GM18498 (cell line): ENCODE measurements at regions not wholly inside any gene's neighbourhood (a gene's known extent, or its start where the extent isn't known, plus 50 kb on each side); places are given as distances from the start of the nearest gene placed in this dataset.
A peak's percentile ranks its signal among the peaks of the same experiment; 100 is the strongest.

Source experiments
- ATAC-seq: cut with Tn5 transposase; IDR thresholded peaks from one replicate; pipeline ENCODE4 v1.9.1; 2021; ENCODE audit warnings: mild to moderate bottlenecking, moderate library complexity; ENCODE audit not compliant: unreplicated experiment

DNA sequence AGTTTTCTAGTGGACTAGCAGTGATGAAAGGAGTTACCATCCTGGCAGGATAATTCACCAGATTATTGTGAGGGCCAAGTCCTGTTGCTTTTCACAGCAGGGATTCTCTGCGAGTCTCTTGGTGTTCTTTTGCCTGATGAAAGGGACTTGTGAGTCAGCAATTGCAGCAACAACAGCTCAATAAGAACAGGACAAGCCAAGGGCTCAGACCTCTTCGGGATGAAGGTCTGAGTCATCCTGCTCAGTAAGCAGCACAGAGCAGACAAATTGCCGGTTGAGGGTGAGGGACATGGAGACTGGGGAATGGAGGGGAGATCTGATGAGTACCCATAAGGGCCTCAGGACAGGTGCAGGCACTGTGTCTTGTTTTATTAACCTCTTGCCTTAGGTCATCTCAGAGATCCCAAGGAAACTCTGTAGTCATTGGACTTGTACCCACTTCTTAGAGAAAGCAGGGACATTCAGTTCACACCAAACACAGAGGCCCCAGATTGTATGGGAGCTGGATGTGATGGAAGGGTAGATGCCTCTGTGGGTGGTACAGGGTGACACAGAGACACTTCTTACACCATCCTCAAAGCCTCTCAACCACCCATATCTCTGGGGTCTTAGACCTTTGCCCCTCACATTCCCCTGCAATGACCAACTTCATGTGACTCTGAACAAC, 173.8 kb upstream of the TLE3 start:
- ATAC-seq = no peak

DNA sequence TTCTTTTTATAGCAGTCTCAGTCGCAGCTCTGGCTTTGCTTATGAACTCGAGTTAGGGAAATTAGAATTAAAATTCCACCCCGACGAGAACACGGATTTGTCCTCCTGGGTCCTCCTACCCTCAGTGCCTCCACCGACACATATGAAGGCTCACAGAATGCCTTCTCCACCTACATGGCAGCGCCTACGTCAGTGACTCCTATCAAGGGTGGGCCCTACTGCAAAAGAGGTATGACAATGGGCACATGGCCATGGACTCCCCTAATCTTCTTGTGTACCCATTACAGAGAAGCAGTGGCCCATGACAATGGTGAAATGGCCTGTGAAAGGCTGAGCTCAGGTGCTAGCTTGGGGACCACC, 173.0 kb upstream of the TLE3 start:
- no peak for ATAC-seq

DNA sequence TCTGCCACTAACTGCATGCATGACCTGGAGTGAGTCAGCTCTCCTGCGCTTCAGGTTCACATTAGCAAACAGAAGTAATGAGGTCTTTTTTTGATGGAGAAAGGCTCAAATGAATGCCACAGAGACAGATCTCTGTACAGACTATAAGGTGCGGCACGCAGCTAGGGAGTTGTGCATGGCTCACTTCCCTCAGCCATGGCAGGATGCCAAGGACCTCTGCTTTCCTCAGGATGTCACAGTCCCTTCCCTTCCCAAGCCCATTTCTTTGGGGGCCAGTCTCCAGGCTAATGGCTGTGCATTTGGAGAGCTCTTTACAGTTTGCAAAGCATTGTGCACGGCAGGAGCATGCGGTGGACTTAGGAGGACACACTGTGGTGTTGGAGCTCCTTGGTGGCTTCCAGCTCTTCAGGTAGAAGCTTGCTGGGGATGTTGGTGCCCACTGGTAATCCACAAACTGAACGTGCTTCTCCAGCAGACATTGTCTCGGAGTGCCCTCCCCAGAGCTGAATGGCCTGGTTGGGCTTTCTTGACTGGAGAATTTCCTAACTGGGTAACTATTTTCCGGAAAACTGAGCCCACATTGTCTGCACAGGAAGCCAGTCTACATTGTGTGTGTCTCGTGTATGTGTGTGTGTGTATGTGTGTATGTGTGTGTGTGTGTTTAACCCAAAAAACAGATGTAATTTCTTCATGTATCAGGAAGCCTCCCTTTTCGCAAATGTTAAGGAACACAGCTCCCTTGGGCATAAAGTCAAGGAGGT, 172.5 kb upstream of the TLE3 start:
- ATAC-seq = no peak

DNA sequence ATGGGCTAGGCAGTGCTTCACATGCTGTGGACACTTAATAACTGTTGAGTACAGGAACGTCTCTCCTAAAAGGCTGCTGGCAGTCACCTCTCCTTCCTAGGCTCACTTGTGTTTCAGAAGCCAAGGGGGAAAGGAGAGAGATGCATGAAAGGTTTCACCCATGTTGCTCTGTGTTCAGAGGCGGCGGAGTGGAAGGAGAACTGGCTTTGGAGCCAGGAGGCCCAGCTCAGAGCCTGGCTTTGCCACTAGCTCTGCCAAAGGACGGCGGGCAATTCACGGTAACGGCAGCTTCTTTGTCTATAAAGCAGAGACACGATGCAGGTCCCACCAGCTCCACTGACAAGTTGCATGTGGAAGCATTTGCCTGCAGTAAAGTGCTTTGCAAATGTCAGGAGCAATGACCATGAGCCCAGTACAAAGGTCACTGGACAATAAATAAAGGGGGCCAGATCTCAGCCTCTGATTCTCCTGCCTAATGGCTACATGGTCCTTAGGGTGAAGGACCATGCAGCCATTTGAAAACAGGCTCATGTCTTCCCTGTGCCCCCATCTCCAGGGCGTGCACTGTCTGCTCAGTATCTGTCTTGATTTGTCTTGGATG, 171.7 kb upstream of the TLE3 start:
- ATAC-seq = no peak

DNA sequence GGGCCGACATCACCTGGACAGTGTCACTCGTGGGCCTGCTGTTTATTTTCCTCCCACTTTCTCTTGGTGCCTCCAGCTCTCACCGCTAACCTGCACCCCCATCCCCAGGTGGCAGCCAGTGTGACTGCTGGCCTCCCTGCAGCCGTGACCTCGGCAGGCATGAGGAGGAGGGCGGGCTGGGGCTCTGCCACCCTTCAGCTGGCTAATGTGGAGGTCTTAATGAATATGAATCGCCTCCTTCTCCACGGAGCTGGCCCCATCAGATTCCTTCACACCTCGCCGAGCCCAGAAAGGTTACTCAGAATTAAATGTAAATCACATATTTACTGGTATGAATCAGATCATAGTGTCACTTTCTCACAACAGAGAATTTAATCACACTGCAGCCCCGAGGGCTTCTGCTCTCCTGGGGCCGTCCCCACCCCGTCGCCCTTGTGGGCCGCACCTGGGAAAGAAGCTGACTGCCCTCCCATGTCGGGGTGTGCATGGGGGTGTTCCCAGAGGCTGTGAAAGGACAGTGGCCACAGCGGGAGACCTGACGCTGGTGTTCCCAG, 171.1 kb upstream of the TLE3 start:
- ATAC-seq = no peak

DNA sequence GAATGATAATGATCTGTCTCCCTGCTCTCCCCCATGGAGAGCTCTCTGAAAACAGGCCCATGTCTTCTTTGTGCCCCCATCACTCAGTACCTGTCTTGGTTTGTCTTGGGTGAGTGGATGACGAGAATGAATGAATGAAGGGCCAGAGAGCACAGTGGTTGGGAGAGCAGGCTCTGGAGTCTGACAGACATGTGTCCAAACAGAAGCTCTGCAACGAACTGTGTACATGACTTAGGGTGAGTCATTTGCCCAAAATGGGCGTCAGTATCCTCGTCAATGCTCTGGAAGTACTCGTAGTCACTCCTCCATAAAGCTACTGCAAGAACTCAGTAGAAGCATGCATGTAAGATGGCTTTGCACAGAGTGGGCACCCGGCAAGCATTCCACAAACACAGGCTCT, 170.2 kb upstream of the TLE3 start:
- ATAC-seq = no peak

DNA sequence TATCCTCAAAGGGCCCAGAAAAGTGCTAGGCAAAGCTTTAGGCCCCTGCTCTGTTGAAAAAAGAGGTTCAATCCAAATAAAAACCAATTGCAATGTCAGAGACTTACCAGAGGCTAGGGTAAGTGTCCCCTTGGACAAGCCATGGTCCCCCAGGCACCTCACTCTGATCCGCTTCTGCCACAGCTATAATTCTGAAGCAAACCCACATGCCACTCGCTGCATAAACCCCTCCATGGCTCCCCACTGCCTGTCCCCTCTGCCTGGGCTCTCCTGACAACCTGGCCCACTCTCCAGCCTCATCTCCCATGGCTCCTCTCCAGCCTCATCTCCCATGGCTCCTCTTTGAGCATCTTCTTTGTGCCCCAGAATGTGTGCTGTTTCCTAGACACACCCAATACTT, 169.6 kb upstream of the TLE3 start:
- ATAC-seq = no peak

DNA sequence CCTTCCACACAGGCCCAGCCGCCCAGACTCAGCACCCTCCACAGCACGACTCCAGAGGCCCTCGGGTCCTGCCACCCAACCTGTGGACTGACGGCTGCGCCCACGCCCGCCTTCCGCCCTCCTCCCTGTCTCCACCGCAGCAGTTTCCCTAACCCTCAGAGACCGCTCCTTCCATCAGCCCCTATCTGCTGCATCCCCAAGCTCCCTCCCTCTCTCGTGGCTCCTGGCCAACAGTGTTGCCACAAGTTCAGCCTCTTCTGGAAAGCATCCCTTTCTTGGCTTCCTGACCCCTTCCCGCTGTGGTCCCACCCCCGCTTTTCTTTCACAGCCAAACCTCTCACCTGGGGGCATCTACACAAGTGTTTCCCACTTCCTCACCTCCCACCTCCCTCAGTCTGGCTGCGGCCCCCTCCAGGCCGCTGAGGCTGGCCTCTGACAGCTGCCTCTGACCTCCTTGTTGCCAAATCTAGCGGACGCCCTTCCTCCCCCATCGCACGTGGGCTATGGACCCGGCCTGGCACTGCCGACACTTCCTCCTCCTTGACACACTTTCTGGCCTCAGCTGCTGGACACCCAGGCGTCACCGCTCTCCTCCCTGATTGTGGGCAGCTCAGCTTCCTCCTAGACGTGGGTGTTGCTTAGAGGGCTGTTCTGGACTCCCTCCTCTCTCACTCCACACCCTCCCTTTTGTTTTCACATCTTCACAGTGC, 168.8 kb upstream of the TLE3 start:
- no peak for ATAC-seq

DNA sequence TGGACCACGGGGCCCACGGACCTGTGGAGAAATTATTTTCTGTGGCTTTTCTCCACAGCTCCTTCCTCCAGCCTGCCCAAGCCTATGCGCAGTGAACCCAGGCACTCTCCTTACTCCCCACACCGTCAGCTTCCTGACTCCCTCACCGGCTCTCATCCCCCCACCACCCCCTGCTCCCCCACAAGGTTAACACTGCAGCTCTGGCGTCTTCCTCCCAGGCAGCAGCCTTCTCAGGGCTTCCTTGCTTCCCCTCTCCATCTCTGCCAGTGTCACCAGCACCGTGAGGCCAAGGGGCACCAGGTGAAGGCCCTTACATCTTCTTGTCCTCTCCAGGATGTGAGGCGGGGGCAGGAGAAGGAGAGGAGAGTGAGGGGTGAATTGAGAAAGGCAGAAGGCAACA, 168.3 kb upstream of the TLE3 start:
- ATAC-seq = no peak

DNA sequence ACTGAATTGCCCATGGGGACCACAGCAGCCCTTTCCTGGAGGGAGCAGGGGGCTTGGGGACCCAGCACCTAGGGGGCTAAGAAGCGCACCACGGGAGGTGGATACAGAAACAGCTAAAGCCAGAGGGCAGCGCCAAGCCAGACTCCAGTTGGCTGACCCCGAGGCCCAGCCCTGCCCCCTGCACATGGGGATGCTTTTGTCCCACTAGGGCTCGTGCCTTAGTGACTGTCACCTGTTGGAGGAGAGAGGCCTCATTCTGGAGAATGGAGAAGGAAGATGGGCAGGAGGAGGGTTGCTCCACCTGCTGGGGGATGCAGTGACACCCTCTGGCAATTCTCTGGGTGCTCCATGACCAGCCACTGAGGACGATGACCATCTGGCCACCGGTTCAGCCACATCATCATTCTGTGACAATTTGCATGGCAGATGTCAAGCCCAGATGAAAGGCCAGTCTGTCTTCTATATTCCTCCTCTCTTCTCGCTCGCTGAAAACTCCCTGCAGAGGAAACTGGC, 167.8 kb upstream of the TLE3 start:
- no peak for ATAC-seq

DNA sequence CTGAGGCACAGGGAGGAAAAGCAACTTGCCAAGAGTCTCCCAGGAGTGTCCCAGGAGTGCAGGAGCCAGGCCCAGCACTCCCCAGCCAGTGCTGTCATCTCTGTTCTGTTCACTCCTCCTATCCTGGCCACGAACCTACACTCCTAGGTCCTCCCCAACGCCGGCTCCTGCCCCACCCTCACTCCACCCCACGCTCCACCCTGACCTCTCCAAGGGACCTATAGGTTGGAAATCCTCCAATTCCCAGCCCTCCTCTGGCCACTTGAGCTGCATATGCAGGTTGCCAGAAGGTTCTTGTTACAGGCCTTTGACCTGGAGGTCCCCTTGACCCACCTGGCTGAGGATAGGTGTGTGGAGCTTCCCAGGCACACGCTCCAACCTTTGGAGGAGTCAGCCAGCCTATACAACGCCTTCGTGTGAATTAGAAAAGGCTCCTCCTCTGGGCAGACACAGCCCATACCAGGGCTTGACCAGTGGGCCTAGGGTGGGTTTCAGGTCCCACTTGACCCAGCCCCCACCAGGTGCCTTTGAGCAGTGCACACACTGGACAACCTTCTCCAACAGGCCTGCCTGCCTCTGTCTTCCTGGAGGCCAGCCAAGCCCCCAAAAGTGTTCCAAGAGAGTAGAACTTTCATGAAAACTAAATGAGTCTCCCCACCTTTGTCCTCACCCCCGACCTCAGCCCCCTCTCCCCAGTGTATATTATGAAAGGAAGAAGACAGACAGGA, 167.2 kb upstream of the TLE3 start:
- ATAC-seq = no peak

DNA sequence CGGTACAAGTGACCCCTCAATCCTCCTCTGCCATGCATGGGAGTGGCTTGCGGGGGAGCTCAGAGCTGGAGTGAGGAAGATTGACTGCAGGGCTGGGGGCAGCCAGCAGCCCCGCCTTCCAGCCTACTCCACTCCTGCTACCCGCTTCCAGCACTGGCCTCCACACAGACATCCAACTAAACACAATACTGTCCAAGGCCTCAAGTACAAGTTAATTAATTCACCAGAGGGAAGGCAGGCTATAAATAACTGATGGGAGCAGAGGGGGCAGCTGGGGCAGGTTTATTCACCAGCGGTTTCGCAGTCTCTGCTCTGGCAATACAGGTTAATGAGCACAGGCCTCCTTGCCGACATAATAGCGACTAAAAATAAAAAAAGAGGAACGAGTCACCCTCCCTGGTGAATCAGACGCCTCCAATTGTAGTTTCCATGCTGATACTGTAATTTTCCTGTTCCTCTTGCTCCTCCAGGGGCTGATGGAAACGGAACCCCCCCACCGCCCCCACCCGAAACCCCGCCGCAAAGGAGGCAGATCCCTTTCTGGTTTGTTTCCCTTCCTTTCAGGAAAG, 166.4 kb upstream of the TLE3 start:
- no peak for ATAC-seq

DNA sequence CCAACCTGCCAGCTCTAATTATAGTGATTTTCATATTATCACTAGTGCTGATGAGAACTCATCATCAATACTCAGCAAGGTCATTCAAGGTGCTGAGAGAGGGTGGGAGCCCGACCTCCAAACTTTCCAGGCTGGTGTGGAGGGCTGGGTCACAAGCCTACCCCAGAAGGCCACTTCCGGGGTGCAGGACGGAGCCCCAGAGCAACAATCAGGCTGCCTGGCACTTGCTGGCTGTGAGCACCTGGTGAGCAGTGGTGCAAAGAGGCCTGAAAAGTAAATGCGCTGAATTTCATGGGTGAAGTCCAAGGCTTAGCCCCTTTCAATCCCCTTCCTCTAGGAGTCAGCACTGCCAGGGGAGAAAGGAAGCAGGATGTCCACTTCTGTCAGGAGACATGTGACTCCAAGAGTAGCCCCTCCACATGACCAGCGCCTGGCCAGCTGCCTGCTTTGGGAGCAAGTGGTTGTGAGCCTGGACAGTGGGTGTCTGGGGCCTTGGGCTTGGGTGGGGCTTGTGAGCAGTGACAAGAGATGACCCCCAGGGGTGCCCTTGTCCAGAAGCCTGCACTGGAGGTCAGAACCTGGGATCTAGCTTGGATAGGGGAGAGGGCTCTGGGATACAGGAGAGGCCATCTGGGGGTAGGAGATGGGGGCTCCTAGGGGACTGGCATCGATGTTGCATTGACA, 165.0 kb upstream of the TLE3 start:
- ATAC-seq = no peak

DNA sequence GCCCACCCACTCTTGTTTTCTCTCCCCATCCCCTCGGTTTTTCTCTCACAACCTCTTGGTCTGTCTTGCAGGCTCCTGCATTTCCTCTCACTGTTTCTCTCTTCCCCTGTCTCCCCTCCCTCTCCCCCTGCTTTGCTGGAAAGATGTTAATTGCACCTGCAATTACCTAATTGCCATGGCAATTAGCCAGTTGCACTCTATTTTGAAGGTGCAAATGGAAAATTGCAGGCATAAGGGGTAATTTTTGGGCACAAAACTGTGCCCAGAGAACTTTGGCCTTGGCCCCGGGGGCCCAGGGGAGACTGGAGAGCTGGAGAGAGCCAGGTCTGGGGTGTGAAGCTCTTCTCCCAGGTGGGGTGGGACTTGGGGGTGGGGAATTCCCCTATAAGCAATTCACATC, 164.5 kb upstream of the TLE3 start:
- no peak for ATAC-seq

DNA sequence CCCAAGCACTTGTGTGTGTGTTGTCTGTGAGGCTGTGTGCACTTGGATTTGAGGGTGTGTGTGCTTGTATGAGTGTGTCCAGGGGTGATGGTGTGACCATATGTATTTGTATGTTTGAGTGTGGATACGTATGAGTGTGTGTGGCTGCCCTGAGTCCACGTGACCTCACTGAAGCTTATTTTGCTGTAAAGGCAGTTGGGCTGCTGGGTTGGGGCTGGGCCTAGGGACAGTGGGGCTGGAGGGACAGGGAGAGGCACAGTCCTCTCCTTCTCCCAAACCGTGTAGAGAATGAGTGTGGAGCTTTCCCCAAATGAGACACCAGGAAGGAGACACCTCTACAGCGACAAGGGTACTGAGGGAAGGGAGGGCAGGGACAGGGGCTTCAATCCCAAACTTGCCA, 163.4 kb upstream of the TLE3 start:
- ATAC-seq = no peak

DNA sequence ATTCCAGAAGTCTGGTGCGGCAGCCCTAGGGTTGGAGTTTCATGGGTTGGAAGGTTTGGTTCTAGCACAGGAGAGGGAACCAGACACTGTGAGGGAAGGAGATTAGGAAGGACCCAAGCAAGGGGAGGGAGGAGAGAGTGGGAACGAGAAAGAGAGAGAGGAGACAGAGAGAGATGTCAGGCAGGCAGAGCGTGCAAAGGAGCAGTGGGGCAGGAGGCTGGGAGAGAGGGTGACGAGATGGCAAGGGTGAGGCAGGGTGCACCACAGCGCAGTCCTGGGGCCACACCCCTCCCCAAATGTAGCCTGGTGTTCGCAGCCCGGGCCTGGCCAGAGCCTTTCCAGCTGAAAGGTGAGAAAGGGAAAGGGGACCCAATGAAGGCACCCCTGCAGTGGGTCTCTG, 162.9 kb upstream of the TLE3 start:
- ATAC-seq = no peak

DNA sequence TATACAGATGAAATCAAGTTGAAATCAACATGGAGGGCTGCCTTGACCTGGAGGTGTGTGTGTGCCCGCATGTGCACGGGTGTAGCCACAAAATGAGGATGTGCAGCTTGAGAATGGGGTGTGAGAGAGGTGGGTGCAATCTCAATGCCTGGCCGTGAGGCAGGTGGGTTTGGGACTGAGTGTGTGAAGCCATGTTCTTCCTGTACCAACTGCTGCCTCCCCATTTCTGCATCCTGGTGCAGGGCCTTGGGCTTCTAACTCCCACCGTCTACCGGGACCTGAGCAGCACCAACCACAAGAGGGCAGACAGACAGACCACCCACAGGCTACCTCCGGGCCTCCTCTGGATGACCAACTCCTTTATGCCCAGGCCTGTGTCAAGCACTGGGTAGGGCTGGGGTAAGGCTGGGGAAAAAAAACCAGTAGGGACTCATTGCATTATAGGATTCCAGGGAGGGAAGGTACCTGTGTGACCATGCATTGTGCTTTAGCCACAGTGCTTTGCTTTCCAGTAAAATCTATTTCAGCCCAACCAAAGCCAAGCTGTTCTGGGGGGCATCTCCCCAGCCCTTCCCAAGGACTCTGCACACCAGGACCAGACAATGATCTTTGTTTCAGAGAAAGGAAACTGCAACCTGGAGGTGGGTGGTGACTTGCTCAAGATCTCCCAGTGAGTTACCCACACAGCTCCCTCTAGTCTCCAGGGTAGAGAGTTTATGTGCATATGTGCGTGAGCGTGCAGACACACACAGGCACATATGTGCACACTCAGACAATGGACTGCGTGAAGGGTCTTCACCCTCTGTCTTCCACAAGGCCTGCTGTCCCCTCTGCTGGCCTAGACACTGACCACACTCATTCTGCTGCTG, 162.2 kb upstream of the TLE3 start:
- ATAC-seq = no peak

DNA sequence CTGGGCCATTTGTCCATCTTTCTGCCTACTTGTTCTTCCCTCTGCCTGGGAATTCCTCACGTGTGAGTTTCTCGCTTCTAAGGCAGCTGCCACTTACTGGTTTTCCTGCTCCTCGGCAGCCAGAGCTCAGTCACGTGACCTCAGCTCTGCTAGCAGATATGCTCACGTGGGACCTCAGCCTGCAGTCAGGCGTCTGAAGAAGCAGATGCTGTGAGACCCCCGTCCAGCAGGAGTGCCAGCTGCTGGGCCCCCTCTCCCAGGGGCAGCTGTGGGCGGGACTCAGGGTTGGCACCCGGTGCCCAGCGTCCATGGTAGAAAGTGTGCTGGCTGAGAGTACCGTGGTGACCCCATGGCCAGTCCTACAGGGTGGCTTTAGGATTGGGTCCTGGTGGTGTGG, 161.3 kb upstream of the TLE3 start:
- peak; percentile 16 for ATAC-seq
